ENCODE measurements at regions not wholly inside any gene's neighbourhood (a gene's known extent, or its start where the extent isn't known, plus 50 kb on each side); places are given as distances from the start of the nearest gene placed in this dataset.

- TF ChIP-seq PATZ1 (CRISPR knock-in tag; IDR thresholded peaks at IDR 0.05; ENCODE audit: borderline replicate concordance) (no peak), TSHZ2 (CRISPR knock-in tag; IDR thresholded peaks at IDR 0.05) (no peak), ESRRG (CRISPR knock-in tag; IDR thresholded peaks at IDR 0.05) (no peak), ARNTL (CRISPR knock-in tag; IDR thresholded peaks at IDR 0.05; ENCODE audit: borderline replicate concordance, low read depth) (no peak), ZNF8 (CRISPR knock-in tag; IDR thresholded peaks at IDR 0.05) (no peak)
Observed at GRCh38 chr2:90207454-90208058, 1516.1 kb downstream of the RPIA start (continued).

GRCh38 chr2:90209009-90209408 is 1517.5 kb downstream of the RPIA start:
- no peak for TF ChIP-seq ZNF565 (CRISPR knock-in tag; conservative IDR thresholded peaks at IDR 0.05; ENCODE audit: low read depth)
- TF ChIP-seq PPARA (CRISPR knock-in tag; IDR thresholded peaks at IDR 0.05; ENCODE audit: borderline replicate concordance) = no peak
- TF ChIP-seq TSHZ2 (CRISPR knock-in tag; IDR thresholded peaks at IDR 0.05) = no peak
- TF ChIP-seq ZNF8 (CRISPR knock-in tag; IDR thresholded peaks at IDR 0.05) = no peak
- TF ChIP-seq GLIS3 (CRISPR knock-in tag; IDR thresholded peaks at IDR 0.05) = no peak
- TF ChIP-seq CSRNP3 (CRISPR knock-in tag; IDR thresholded peaks at IDR 0.05) = no peak
- no peak for TF ChIP-seq TCF4 (CRISPR knock-in tag; IDR thresholded peaks at IDR 0.05; ENCODE audit: borderline replicate concordance)
- TF ChIP-seq SNAI2 (CRISPR knock-in tag; IDR thresholded peaks at IDR 0.05) = no peak
- no peak for TF ChIP-seq BACH2 (CRISPR knock-in tag; IDR thresholded peaks at IDR 0.05; ENCODE audit: borderline replicate concordance)
- TF ChIP-seq ARNTL (CRISPR knock-in tag; IDR thresholded peaks at IDR 0.05; ENCODE audit: borderline replicate concordance, low read depth) = no peak
- TF ChIP-seq RARB (CRISPR knock-in tag; IDR thresholded peaks at IDR 0.05) = no peak
- TF ChIP-seq ZNF70 (CRISPR knock-in tag; IDR thresholded peaks at IDR 0.05) = no peak
- no peak for TF ChIP-seq PATZ1 (CRISPR knock-in tag; IDR thresholded peaks at IDR 0.05; ENCODE audit: borderline replicate concordance)
- TF ChIP-seq CREB5 (CRISPR knock-in tag; IDR thresholded peaks at IDR 0.05; ENCODE audit: low read depth) = no peak
- TF ChIP-seq ISL1 (CRISPR knock-in tag; IDR thresholded peaks at IDR 0.05) = no peak
- TF ChIP-seq ZFP30 (CRISPR knock-in tag; IDR thresholded peaks at IDR 0.05) = no peak
- ATAC-seq = no peak
